BE2C (cell line): ENCODE measurements at regions not wholly inside any gene's neighbourhood (a gene's known extent, or its start where the extent isn't known, plus 50 kb on each side); places are given as distances from the start of the nearest gene placed in this dataset.

ENCODE experiments used
- DNase-seq: peaks from one replicate; pipeline ENCODE4 v3.0.0-alpha.2; 2020
- H3K27me3 ChIP-seq: fragments of 250-450 bp; sonication (Bioruptor Pico); 2 replicates; pipeline ENCODE4 v1.5.1; 2020; ENCODE audit warnings: mild to moderate bottlenecking
- H3K36me3 ChIP-seq: fragments of 250-450 bp; sonication (Bioruptor Pico); 2 replicates; pipeline ENCODE4 v1.5.1; 2020; ENCODE audit warnings: mild to moderate bottlenecking
- H3K4me1 ChIP-seq: fragments of 250-450 bp; sonication (Bioruptor Pico); 2 replicates; pipeline ENCODE4 v1.5.1; 2020
- H3K4me3 ChIP-seq: 2 replicates; pipeline ENCODE4 v1.5.1; 2011; ENCODE audit warnings: low read depth, low read length
- H3K9me3 ChIP-seq: fragments of 250-450 bp; sonication (Bioruptor Pico); 2 replicates; pipeline ENCODE4 v1.5.1; 2020
- TF ChIP-seq, protein P1 (sequence below): IDR thresholded peaks from 2 replicates; pipeline ENCODE4 v1.5.1; 2012; ENCODE audit warnings: mild to moderate bottlenecking, low read depth, low read length

GRCh38 chr2:163066085-163066484 is 227.5 kb upstream of the KCNH7 start:
- Histone ChIP-seq H3K27me3 (no peaks in the 10 kb centered on the region), H3K9me3 (no peaks in the 10 kb centered on the region), H3K36me3 (no peaks in the 10 kb centered on the region), H3K4me3 (no peak overlapping the region), H3K4me1 (no peaks in the 10 kb centered on the region)
- DNase-seq, result no peak
- TF ChIP-seq, protein P1, sequence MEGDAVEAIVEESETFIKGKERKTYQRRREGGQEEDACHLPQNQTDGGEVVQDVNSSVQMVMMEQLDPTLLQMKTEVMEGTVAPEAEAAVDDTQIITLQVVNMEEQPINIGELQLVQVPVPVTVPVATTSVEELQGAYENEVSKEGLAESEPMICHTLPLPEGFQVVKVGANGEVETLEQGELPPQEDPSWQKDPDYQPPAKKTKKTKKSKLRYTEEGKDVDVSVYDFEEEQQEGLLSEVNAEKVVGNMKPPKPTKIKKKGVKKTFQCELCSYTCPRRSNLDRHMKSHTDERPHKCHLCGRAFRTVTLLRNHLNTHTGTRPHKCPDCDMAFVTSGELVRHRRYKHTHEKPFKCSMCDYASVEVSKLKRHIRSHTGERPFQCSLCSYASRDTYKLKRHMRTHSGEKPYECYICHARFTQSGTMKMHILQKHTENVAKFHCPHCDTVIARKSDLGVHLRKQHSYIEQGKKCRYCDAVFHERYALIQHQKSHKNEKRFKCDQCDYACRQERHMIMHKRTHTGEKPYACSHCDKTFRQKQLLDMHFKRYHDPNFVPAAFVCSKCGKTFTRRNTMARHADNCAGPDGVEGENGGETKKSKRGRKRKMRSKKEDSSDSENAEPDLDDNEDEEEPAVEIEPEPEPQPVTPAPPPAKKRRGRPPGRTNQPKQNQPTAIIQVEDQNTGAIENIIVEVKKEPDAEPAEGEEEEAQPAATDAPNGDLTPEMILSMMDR, result no peak

DNA sequence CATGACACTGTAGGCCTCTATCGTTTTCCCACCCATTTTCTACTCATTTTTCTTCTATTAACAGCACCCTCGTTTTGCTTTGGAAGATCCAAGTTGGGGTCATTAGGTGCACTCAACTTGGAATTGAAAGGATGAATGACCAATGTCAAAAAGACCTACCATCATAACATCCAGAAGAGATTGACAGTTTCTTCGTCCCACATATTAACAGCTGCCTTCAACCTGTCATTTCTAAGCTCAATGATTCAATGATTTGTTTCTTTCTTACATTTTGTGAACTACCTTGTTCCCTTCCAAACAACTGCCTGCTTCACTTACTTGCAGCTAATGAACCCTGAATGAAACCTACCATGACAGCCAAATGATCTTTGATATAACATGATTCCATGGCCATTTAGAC is 224.0 kb upstream of the KCNH7 start:
- Histone ChIP-seq H3K36me3 (no peaks in the 10 kb centered on the region), H3K4me1 (no peaks in the 10 kb centered on the region), H3K9me3 (no peaks in the 10 kb centered on the region), H3K27me3 (no peaks in the 10 kb centered on the region), H3K4me3 (no peak overlapping the region)
- DNase-seq, result no peak
- TF ChIP-seq, protein P1, result no peak

DNA sequence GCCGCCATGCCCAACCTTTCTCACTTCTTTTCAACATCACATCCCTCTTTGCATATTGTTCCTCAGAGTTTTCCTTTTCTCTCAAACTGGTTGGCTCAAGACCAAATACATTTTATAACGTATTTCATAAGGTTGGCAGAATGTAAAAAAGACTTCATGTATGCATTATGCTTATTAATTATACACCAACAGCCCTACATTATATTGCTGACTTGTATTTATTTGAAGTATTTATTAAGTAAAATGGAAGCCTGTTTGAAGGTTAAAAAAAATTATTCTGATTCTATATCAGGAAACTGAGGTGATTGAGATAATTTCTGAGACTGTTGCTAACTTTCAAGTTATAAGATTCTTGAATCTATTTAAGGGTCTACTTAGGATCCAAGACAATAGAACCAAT is 208.0 kb upstream of the KCNH7 start:
- Histone ChIP-seq H3K36me3 (no peaks in the 10 kb centered on the region), H3K4me1 (no peaks in the 10 kb centered on the region), H3K9me3 (no peaks in the 10 kb centered on the region), H3K27me3 (no peaks in the 10 kb centered on the region), H3K4me3 (no peak overlapping the region)
- no peak for DNase-seq
- TF ChIP-seq, protein P1, result no peak

- Histone ChIP-seq H3K4me3 (no peak overlapping the region), H3K4me1 (no peaks in the 10 kb centered on the region), H3K27me3 (no peaks in the 10 kb centered on the region), H3K36me3 (no peaks in the 10 kb centered on the region), H3K9me3 (no peaks in the 10 kb centered on the region)
- no peak for DNase-seq
- TF ChIP-seq, protein P1, result no peak
These were observed 207.3 kb upstream of the KCNH7 start for GRCh38 chr2:163045830-163046229.

- H3K4me1 ChIP-seq, result no peaks in the 10 kb centered on the region
- TF ChIP-seq, protein P1, result no peak
- no peak for DNase-seq
- no peaks in the 10 kb centered on the region for H3K27me3 ChIP-seq
- no peaks in the 10 kb centered on the region for H3K36me3 ChIP-seq
- H3K9me3 ChIP-seq, result no peaks in the 10 kb centered on the region
- no peak overlapping the region for H3K4me3 ChIP-seq
These were observed 205.5 kb upstream of the KCNH7 start for GRCh38 chr2:163044114-163044513.

DNA sequence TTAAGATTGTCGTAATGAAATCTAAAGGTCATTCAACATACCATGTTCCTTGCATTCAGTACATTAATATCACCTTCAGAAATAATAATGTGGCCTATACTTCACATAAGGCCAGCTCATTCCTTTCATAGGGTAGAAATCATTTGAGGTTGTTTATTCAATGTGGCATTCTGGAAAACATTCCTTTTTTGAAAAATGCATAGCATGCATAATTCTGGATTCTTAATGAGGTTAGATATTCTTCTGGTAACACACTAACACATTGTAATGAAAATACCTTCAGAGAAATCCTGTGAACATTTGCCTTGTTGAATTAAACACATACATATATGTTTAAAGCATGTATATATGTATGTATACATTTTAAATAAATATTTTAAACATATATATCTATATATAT is 204.6 kb upstream of the KCNH7 start:
- Histone ChIP-seq H3K4me3 (no peak overlapping the region), H3K4me1 (no peaks in the 10 kb centered on the region), H3K9me3 (no peaks in the 10 kb centered on the region), H3K27me3 (no peaks in the 10 kb centered on the region), H3K36me3 (no peaks in the 10 kb centered on the region)
- no peak for DNase-seq
- TF ChIP-seq, protein P1, result no peak
